ENCODE measurements at regions not wholly inside any gene's neighbourhood (a gene's known extent, or its start where the extent isn't known, plus 50 kb on each side); places are given as distances from the start of the nearest gene placed in this dataset.
"Not testable (repeated sequence)": the region's sequence is repeated elsewhere in the genome, so short reads cannot be mapped to it uniquely, and the experiment has no call there.

- no peak for DNase-seq (ENCODE audit: low spot score)
Measured at GRCh38 chr5:135776457-135776856, 58.0 kb upstream of the SLC25A48 start.

GRCh38 chr5:135761746-135762145 lies 72.7 kb upstream of the SLC25A48 start:
- DNase-seq (ENCODE audit: low spot score): no peak

- no peak for DNase-seq (ENCODE audit: low spot score)
Measured at GRCh38 chr5:135759149-135759784, 75.2 kb upstream of the SLC25A48 start.

GRCh38 chr5:135753990-135754389 lies 80.5 kb upstream of the SLC25A48 start:
- DNase-seq (ENCODE audit: low spot score): no peak

- DNase-seq (ENCODE audit: low spot score): no peak
Measured at GRCh38 chr5:135750506-135750905, 84.0 kb upstream of the SLC25A48 start.

GRCh38 chr5:135747824-135748223 lies 86.6 kb upstream of the SLC25A48 start:
- no peak for DNase-seq (ENCODE audit: low spot score)

GRCh38 chr5:135745897-135746500 lies 88.5 kb upstream of the SLC25A48 start:
- DNase-seq (ENCODE audit: low spot score): no peak

GRCh38 chr5:135743705-135744411 lies 90.6 kb upstream of the SLC25A48 start:
- DNase-seq (ENCODE audit: low spot score): no peak

GRCh38 chr5:135743181-135743580 lies 91.3 kb upstream of the SLC25A48 start:
- no peak for DNase-seq (ENCODE audit: low spot score)

- DNase-seq (ENCODE audit: low spot score): not testable (repeated sequence)
Measured at GRCh38 chr5:135742240-135742639, 92.2 kb upstream of the SLC25A48 start.

- DNase-seq (ENCODE audit: low spot score): no peak
Measured at GRCh38 chr5:135741040-135741439, 93.4 kb upstream of the SLC25A48 start.

- DNase-seq (ENCODE audit: low spot score): no peak
Measured at GRCh38 chr5:135740475-135740874, 94.0 kb upstream of the SLC25A48 start.

- no peak for DNase-seq (ENCODE audit: low spot score)
Measured at GRCh38 chr5:135739383-135739981, 95.0 kb upstream of the SLC25A48 start.

GRCh38 chr5:135738564-135738875 lies 95.9 kb upstream of the SLC25A48 start:
- no peak for DNase-seq (ENCODE audit: low spot score)

- no peak for DNase-seq (ENCODE audit: low spot score)
Measured at GRCh38 chr5:135737701-135738563, 96.5 kb upstream of the SLC25A48 start.

GRCh38 chr5:135736952-135737351 lies 97.5 kb upstream of the SLC25A48 start:
- not testable (repeated sequence) for DNase-seq (ENCODE audit: low spot score)

GRCh38 chr5:135735831-135736230 lies 98.6 kb upstream of the SLC25A48 start:
- DNase-seq (ENCODE audit: low spot score): no peak

GRCh38 chr5:135734956-135735355 lies 99.5 kb upstream of the SLC25A48 start:
- DNase-seq (ENCODE audit: low spot score): not testable (repeated sequence)

GRCh38 chr5:135731034-135731433 lies 103.4 kb upstream of the SLC25A48 start:
- not testable (repeated sequence) for DNase-seq (ENCODE audit: low spot score)

GRCh38 chr5:135730161-135730560 lies 104.3 kb upstream of the SLC25A48 start:
- DNase-seq (ENCODE audit: low spot score): not testable (repeated sequence)

GRCh38 chr5:135729321-135729786 lies 105.1 kb upstream of the SLC25A48 start:
- no peak for DNase-seq (ENCODE audit: low spot score)

- no peak for DNase-seq (ENCODE audit: low spot score)
Measured at GRCh38 chr5:135724617-135725016, 109.8 kb upstream of the SLC25A48 start.
